ENCODE measurements at regions not wholly inside any gene's neighbourhood (a gene's known extent, or its start where the extent isn't known, plus 50 kb on each side); places are given as distances from the start of the nearest gene placed in this dataset.

DNA sequence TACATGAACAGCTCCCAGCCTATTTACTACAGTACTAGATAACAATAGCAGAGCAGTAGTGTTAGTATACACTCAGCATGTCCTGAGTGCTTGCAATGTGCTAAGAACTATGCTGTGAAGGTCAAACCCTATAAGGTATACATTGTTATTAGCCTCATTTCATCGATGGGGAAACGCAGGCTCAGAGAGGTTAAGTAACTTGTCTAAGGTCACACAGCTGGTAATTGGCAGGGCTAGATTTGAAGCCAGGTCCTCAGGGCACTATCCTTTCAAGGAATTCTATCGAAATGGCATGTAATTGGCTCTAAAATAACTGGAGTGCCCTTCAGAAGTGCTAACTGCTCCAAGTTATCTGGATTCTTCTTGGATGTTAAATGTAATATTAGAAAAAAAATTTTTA lies 295.6 kb downstream of the ZNF536 start:
- TF ChIP-seq POLR2AphosphoS5 (IDR thresholded peaks at IDR 0.05; ENCODE audit: low read depth, low read length) (no peak), POLR2A (IDR thresholded peaks at IDR 0.05; ENCODE audit: low read depth, low read length) (no peak), SPI1 (IDR thresholded peaks at IDR 0.05; ENCODE audit: low read depth, low read length) (no peak), TAF1 (IDR thresholded peaks at IDR 0.05; ENCODE audit: low read depth, low read length) (no peak), POU2F2 (IDR thresholded peaks at IDR 0.05; ENCODE audit: low read depth, low read length) (no peak), PAX5 (IDR thresholded peaks at IDR 0.05; ENCODE audit: insufficient read depth, low read length, severe bottlenecking) (no peak)
